ENCODE measurements at regions not wholly inside any gene's neighbourhood (a gene's known extent, or its start where the extent isn't known, plus 50 kb on each side); places are given as distances from the start of the nearest gene placed in this dataset.
"Not testable (repeated sequence)": the region's sequence is repeated elsewhere in the genome, so short reads cannot be mapped to it uniquely, and the experiment has no call there.

- DNase-seq, result no peak
Measured at GRCh38 chr10:111634191-111634590, 549.4 kb downstream of the GPAM start.

GRCh38 chr10:111646021-111646420 is 537.5 kb downstream of the GPAM start:
- no peak for DNase-seq

DNA sequence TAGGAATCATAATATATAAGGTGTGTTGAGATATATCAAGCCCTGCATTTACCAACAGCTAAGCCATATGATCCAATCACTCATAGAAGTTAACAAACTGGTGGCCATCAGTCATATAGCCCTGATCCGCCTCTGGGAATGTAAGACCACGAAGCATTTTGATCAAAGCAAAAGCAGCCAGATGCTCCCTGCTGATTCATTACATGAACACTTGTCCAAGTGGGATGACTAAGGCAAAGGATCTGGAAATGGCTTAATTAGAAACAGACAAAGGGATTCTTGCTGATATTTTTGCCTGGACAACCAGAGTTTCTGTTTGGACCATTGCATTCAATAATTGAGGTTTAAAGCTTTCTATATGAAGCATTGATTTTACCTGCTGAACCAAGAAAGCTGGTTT is 535.5 kb downstream of the GPAM start:
- DNase-seq, result no peak

- not testable (repeated sequence) for DNase-seq
Measured at GRCh38 chr10:111649080-111649479, 534.5 kb downstream of the GPAM start.

- DNase-seq, result no peak
Measured at GRCh38 chr10:111650088-111650487, 533.5 kb downstream of the GPAM start.

DNA sequence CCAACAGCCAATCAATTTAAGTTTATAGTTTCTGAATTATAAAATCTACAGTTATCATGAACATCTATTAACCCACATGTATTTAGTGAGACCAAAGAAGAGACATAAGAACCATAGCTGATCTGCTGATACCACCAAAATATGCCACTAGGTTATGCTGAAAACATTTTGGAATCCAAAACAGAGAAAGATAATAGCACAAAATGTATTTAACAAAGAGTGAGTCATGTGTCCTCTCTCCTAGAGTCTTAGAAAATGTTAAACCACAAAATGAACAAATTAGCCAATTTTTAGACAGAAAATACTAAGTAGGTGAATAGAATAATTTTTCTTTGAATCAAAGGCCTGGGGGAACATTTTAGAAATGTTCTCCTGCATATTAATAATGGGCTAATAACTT is 527.5 kb downstream of the GPAM start:
- no peak for DNase-seq

- DNase-seq, result no peak
Measured at GRCh38 chr10:111677759-111678158, 505.8 kb downstream of the GPAM start.

- no peak for DNase-seq
Measured at GRCh38 chr10:111686796-111687195, 496.8 kb downstream of the GPAM start.

DNA sequence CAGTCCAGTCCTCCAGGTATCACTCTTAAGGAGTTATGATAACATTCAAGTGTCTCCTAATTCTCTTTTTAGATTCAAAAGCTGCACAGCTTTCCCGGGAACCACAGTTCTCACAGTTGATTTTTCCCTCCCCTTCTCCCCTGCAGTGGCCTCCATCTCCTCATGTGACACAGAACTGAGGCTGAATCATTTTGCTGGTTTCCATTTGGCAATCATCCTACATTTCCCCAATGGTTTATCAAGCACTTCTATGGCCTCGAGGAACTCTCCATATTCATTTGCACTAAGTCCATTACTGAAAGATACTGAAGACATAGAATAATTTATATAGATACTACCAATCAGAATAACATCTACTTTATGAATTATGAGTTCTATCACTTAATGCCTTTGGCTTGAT is 484.9 kb downstream of the GPAM start:
- DNase-seq, result no peak

- no peak for DNase-seq
Measured at GRCh38 chr10:111703986-111704385, 479.6 kb downstream of the GPAM start.

DNA sequence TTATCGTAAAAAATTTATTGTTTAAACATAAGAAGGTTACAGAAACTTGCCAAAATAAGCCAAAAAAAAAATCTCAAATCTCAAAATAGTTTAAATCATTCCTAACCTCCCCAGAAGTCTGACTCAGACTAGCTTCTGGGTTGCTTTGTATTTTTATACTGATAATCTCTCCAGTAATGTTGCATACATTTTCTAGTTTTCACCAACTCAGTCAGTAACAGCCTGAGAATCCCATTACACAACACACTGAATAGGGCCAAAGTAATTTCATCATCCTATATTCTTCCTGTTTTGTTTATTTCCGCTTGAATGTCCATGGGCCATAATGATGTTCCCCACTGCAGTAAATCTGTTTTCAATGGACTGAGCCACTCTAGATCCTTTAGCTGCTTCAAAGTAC is 478.5 kb downstream of the GPAM start:
- DNase-seq, result no peak

GRCh38 chr10:111706331-111706730 is 477.2 kb downstream of the GPAM start:
- DNase-seq, result no peak

GRCh38 chr10:111707076-111707475 is 476.5 kb downstream of the GPAM start:
- DNase-seq, result no peak

DNA sequence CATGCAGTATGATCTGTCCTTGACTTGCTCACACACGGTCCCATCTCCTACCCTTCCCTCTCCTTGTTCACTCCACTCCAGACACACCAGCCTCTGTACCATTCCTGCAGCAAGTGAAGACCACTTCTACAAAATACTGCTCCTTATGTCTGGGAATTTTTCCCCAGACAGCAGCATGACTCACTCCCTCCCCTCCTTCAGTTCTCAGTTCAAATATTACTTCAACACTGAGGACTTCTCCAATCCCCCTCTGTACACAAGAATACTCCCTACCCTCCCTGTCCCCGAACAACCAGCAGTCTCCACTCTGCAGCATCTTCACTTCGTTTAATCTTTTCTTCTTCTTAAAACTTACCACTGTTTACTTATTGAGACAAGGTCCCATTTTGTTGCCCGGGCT is 474.0 kb downstream of the GPAM start:
- DNase-seq, result no peak

DNA sequence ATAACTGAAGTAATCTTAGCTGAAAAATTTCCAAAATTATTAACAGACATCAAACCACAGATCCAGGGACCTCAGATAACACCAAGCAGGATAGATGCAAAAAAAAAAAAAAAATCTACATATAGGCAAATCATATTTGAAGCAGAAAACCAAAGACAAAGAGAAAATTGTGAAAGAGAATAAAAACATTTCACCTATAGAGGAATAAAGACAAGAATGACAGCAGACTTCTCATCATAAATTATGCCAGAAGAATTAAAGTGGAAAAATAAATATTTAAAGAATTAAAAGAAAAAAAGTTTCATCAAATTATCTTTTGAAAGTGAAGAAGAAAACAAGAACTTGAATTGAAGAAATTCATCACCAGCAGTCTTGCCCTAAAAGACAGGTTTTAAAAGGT is 467.5 kb downstream of the GPAM start:
- no peak for DNase-seq

DNA sequence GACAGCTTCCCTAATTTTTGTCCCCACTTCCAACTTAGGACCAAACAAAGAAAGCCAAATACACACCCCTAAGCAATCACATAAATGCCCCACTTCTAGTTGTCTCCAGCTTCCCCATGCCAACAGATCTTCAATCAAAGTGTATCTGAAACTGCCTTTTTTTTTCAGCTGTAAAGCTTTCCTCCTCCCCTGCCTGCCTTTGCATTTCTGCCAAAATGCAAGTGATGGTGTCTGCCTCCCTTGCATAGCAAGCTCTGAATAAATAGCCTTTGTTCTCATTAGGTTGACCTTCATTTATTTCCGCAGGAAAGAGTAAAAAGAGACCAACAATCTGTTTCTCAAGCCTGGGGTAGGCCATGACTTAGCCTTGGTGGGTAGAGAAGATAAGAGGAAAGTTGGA is 459.4 kb downstream of the GPAM start:
- DNase-seq, result no peak

- no peak for DNase-seq
Measured at GRCh38 chr10:111725050-111725449, 458.5 kb downstream of the GPAM start.

DNA sequence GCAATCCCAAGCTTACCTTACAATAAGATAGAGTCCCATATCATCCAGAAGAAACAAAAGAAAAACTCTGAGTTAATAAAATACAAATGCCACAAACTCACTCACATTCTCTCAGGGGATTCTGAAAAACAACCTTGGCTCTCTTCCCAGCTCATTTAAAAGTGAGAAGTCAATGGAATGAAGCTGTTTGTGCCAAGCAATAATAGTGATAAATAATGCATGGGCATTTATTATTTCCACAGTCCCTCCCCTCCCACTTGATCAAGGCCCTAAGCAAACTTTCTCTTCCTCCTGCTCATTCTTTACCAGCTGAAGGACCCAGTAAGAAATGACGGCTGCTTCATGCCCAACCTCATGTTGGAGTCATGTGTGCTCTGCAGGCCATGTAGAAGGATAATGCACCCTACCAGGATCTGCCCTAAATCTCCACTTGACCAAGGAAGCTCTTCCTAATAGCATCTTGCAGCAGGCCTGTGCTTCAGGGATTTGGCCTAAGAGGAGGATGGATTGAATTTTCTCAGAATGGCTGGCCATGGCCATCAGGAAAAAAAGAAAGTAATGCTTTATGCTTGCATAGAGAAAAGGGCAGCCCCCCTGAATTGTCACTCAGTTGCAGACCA is 451.3 kb downstream of the GPAM start:
- no peak for DNase-seq

GRCh38 chr10:111739125-111739873 is 444.3 kb downstream of the GPAM start:
- no peak for DNase-seq

- no peak for DNase-seq
Measured at GRCh38 chr10:111739874-111740139, 443.8 kb downstream of the GPAM start.

DNA sequence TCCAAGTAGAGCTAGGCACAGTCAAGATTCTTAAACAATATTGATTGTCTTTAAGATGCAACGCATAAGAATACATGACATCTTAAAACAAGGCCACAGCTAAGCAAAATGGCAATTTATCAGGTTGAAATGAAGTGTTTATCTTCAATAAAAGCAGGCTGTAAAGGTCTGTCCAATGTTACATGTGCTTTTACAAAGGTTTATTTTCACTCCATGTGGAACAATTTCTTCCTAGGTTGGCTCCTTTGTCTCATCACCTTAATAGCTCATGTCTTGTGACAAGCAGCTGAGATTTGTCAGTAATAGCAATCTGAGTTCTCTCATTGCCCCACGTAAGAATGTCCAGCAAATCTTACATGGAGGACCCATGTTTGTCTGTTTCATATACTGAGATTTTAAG is 437.6 kb downstream of the GPAM start:
- DNase-seq, result no peak

DNA sequence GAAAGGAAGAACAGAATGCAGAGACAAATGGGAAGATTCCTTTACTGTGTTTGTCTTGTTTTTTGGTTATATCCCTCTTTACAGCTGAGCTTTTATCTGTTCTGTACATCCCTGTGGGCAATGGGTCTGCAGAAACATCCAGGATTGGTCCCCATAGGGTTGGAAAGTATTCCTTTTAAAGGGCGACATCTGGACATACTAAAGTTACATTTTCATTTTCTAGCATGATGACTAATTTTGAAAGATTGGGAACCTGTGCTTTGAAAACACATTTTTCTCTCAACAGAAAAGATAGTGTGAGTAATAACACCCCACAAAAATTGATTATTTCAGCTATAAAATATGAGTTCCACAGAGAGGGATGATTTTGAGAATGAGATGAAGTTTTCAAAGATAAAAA is 435.8 kb downstream of the GPAM start:
- DNase-seq, result no peak

GRCh38 chr10:111748184-111748583 is 435.4 kb downstream of the GPAM start:
- DNase-seq, result no peak

DNA sequence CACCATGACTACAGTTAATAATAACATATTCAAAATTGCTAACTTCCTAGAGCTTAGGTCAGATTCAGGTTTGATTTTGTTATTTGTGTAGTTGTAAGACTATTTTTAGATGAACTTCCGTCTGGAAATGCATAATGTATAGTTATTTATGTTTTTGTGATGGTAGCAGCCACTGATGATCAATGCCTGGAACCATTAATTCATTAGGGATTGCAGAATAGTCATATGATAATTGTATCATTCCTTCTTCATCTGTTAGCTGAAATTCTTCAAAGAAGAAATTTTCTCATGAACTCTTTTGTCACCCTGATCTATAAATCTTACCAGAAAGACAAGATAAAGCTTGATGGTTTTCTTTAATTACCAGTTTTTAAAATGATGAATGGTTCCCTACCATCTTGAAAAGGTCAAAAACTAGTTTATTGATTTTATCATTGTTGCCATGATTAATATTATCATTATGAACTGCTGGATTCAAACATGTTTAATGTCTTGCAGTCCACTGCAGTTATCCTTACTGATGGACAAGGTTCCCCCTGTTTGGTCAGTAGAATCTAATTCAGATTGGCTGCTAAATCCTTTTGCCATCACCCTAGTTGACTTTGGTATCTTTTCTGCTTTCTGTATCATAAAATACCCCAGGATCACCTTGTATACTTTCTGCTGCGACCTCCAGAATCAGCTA is 433.3 kb downstream of the GPAM start:
- DNase-seq, result no peak
